IPS-18a (cell line): ENCODE measurements at regions not wholly inside any gene's neighbourhood (a gene's known extent, or its start where the extent isn't known, plus 50 kb on each side); places are given as distances from the start of the nearest gene placed in this dataset.

Source experiments
- H3K27ac ChIP-seq: one replicate; pipeline ENCODE4 v1.5.1; 2013; ENCODE audit warnings: low read length
- H3K27me3 ChIP-seq: one replicate; pipeline ENCODE4 v1.6.1; 2013; ENCODE audit warnings: mild to moderate bottlenecking, low read length; ENCODE audit not compliant: control insufficient read depth, insufficient read depth
- H3K36me3 ChIP-seq: one replicate; pipeline ENCODE4 v1.6.1; 2013; ENCODE audit warnings: low read depth, low read length; ENCODE audit not compliant: control insufficient read depth
- H3K4me1 ChIP-seq: one replicate; pipeline ENCODE4 v1.6.1; 2013; ENCODE audit warnings: low read depth, low read length; ENCODE audit not compliant: control insufficient read depth
- H3K4me3 ChIP-seq: one replicate; pipeline ENCODE4 v1.5.1; 2013; ENCODE audit warnings: low read length
- H3K9ac ChIP-seq: one replicate; pipeline ENCODE4 v1.6.1; 2013; ENCODE audit warnings: mild to moderate bottlenecking, low read length, moderate library complexity
- H3K9me3 ChIP-seq: one replicate; pipeline ENCODE4 v1.6.1; 2013; ENCODE audit warnings: low read depth, low read length; ENCODE audit not compliant: control insufficient read depth

GRCh38 chr3:23052620-23053019, 150.5 kb upstream of the UBE2E2 start:
- no peaks in the 10 kb centered on the region for H3K27me3 ChIP-seq
- H3K9me3 ChIP-seq = no peaks in the 10 kb centered on the region
- H3K36me3 ChIP-seq = no peaks in the 10 kb centered on the region
- H3K9ac ChIP-seq = no peak overlapping the region
- no peak overlapping the region for H3K27ac ChIP-seq
- no peaks in the 10 kb centered on the region for H3K4me1 ChIP-seq
- no peak overlapping the region for H3K4me3 ChIP-seq

- no peaks in the 10 kb centered on the region for H3K9me3 ChIP-seq
- no peaks in the 10 kb centered on the region for H3K4me1 ChIP-seq
- H3K27me3 ChIP-seq = no peaks in the 10 kb centered on the region
- no peak overlapping the region for H3K9ac ChIP-seq
- H3K36me3 ChIP-seq = no peaks in the 10 kb centered on the region
- no peak overlapping the region for H3K4me3 ChIP-seq
- no peak overlapping the region for H3K27ac ChIP-seq
Measured at GRCh38 chr3:23055733-23056376, 147.3 kb upstream of the UBE2E2 start.

GRCh38 chr3:23062582-23062981, 140.5 kb upstream of the UBE2E2 start:
- H3K4me1 ChIP-seq = peaks cover 6% of the 10 kb centered on the region
- no peak overlapping the region for H3K4me3 ChIP-seq
- no peaks in the 10 kb centered on the region for H3K9me3 ChIP-seq
- H3K9ac ChIP-seq = no peak overlapping the region
- H3K36me3 ChIP-seq = no peaks in the 10 kb centered on the region
- no peak overlapping the region for H3K27ac ChIP-seq
- no peaks in the 10 kb centered on the region for H3K27me3 ChIP-seq

- no peaks in the 10 kb centered on the region for H3K27me3 ChIP-seq
- H3K4me3 ChIP-seq = no peak overlapping the region
- H3K27ac ChIP-seq = no peak overlapping the region
- H3K4me1 ChIP-seq = peaks cover 10% of the 10 kb centered on the region
- no peak overlapping the region for H3K9ac ChIP-seq
- H3K36me3 ChIP-seq = no peaks in the 10 kb centered on the region
- H3K9me3 ChIP-seq = no peaks in the 10 kb centered on the region
Measured at GRCh38 chr3:23062982-23063381, 140.1 kb upstream of the UBE2E2 start.

DNA sequence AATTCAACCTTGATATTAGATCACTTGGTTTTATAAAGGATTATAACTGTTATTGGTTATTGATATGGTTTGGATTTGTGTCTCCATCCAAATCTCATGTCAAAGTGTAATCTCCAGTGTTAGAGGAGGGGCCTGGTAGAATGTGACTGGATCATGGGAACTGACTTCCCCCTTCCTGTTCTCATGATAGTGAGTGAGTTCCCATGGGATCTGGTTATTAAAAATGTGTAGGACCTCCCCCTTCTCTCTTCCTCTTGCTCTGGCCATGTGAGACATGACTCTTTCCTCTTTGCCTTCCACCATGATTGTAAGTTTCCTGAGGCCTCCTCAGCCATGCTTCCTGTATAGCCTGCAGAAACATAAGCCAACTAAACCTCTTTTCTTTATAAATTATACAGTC, 136.0 kb upstream of the UBE2E2 start:
- H3K36me3 ChIP-seq = no peaks in the 10 kb centered on the region
- H3K4me1 ChIP-seq = peaks cover 18% of the 10 kb centered on the region
- H3K9ac ChIP-seq = no peak overlapping the region
- no peak overlapping the region for H3K4me3 ChIP-seq
- no peaks in the 10 kb centered on the region for H3K9me3 ChIP-seq
- no peaks in the 10 kb centered on the region for H3K27me3 ChIP-seq
- no peak overlapping the region for H3K27ac ChIP-seq

DNA sequence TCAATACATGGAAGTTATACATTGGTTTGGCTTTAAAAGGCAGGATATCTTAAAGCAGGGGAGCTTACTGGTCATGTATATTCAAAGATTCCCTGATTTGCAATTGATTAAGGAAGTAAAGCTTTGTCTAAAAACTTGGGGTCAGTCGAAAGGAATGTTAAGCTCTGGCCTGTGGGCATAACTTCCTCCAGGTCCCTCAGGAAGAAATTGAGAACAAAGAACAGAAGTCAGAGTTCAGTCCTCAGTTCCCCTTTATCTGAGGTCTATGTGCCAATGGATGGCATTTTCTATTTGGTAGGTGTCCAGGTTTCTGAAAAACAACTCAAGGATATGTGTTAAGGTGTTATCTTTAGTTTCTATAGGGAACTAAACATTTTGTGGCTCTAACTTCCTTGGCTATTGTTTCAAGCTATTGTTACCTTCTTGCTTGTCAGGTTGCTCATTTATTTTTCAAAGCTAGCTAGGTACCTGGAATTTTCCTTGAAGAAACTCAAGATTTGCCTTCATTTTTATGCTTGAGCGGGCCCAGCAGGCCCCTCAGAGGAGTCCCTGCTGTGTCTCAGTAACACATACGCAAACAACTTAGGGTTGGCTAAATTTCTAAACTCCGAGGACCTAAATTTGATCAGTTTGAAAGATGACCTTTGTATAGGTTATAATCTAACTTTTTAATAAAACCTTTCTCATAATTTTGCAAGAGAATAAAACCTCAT, 135.0 kb upstream of the UBE2E2 start:
- H3K27ac ChIP-seq = peak overlapping the region; percentile 8
- H3K27me3 ChIP-seq = no peaks in the 10 kb centered on the region
- H3K9me3 ChIP-seq = no peaks in the 10 kb centered on the region
- no peaks in the 10 kb centered on the region for H3K36me3 ChIP-seq
- H3K9ac ChIP-seq = no peak overlapping the region
- H3K4me3 ChIP-seq = peak overlapping the region; percentile 16
- peaks cover 18% of the 10 kb centered on the region for H3K4me1 ChIP-seq

DNA sequence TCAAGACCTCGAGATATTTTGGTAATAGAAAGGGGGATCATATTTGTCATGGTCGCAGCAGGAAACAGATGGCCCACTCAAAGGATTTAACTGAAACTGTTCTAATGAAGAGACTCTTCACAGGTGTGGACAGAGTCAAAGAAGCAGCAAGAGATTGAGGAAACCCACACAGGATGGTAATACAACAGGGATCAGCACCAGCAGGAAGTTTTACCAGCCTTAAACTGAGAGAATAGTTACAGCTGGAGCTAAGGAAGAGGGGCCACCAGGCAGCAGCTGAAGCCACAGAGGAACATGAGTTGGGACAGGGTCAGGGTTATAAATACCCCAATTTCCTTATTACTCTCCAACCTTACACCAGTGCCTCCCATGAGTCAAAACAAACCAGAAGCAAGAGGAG, 131.8 kb upstream of the UBE2E2 start:
- no peak overlapping the region for H3K27ac ChIP-seq
- no peak overlapping the region for H3K4me3 ChIP-seq
- no peaks in the 10 kb centered on the region for H3K27me3 ChIP-seq
- H3K9me3 ChIP-seq = no peaks in the 10 kb centered on the region
- H3K36me3 ChIP-seq = no peaks in the 10 kb centered on the region
- peaks cover 18% of the 10 kb centered on the region for H3K4me1 ChIP-seq
- no peak overlapping the region for H3K9ac ChIP-seq

DNA sequence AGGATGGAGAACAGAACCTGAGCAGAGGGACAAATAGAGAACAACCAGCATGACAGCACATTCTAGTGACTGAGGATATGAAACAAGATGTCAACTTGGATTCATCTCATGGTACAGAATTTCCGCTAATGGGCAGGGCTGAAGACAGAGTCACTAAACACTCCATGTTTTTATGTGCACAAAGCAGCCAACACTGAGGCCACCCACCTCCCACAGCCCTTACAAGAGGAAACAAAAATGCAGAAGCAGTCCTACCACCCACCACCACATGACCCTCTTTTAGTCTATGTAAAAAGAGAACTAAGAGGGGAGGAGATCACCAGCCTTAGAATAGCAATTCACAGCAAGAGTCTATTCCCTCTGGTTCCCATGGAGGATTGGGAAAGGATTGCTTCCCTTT, 131.4 kb upstream of the UBE2E2 start:
- Histone ChIP-seq H3K4me1 (peaks cover 18% of the 10 kb centered on the region), H3K36me3 (no peaks in the 10 kb centered on the region), H3K9me3 (no peaks in the 10 kb centered on the region), H3K27ac (no peak overlapping the region), H3K27me3 (no peaks in the 10 kb centered on the region), H3K4me3 (no peak overlapping the region), H3K9ac (no peak overlapping the region)

GRCh38 chr3:23072693-23073092, 130.4 kb upstream of the UBE2E2 start:
- H3K4me3 ChIP-seq = no peak overlapping the region
- no peak overlapping the region for H3K27ac ChIP-seq
- no peaks in the 10 kb centered on the region for H3K9me3 ChIP-seq
- no peaks in the 10 kb centered on the region for H3K36me3 ChIP-seq
- peaks cover 13% of the 10 kb centered on the region for H3K4me1 ChIP-seq
- H3K9ac ChIP-seq = no peak overlapping the region
- no peaks in the 10 kb centered on the region for H3K27me3 ChIP-seq

- H3K9me3 ChIP-seq = no peaks in the 10 kb centered on the region
- no peak overlapping the region for H3K4me3 ChIP-seq
- no peak overlapping the region for H3K9ac ChIP-seq
Measured at GRCh38 chr3:23073724-23074305, 129.3 kb upstream of the UBE2E2 start.

DNA sequence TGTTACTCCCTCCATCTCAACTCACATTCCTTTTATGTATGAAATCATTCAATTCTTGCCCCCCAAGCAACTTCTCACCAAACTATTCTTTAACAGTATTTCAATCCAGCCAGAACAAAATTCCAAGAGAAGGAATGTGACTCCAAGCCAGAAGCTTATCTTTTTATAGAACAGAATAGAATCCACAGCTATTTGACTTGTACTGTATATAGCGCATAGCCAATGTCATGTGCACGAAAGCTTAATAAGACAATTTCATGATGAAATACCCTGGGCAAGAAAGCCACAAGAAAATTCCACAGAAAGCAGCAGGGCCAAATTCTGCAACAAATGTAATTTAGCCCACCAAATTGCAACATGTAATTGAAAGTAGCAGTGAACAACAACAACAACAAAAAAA, 127.6 kb upstream of the UBE2E2 start:
- H3K27ac ChIP-seq = no peak overlapping the region
- no peaks in the 10 kb centered on the region for H3K27me3 ChIP-seq
- H3K4me3 ChIP-seq = no peak overlapping the region
- no peak overlapping the region for H3K9ac ChIP-seq
- H3K36me3 ChIP-seq = no peaks in the 10 kb centered on the region
- no peaks in the 10 kb centered on the region for H3K9me3 ChIP-seq
- H3K4me1 ChIP-seq = peaks cover 26% of the 10 kb centered on the region

More at GRCh38 chr3:23073724-23074305, 129.3 kb upstream of the UBE2E2 start:
- Histone ChIP-seq H3K27me3 (no peaks in the 10 kb centered on the region), H3K4me1 (peaks cover 13% of the 10 kb centered on the region), H3K27ac (no peak overlapping the region), H3K36me3 (no peaks in the 10 kb centered on the region)

DNA sequence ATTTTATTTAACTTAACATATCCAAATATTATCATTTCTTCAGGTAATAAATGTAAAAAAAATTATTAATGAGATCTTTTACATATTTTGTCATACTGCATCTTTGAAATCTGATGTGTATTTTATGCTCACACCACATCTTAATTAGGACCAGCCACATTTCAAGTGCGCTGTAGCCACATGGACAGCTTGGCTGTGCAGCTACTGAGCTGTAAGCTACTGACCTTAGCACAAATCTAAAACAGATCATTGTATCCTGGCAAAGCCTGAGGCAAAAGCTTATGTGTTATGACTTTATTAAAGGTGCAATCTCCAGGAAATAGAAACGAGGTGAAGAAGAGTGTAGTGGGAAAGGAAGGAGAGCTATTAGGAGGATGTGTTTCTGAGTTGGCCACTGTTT, 126.7 kb upstream of the UBE2E2 start:
- Histone ChIP-seq H3K27me3 (no peaks in the 10 kb centered on the region), H3K27ac (no peak overlapping the region), H3K9ac (no peak overlapping the region), H3K4me3 (no peak overlapping the region), H3K4me1 (peaks cover 26% of the 10 kb centered on the region), H3K36me3 (no peaks in the 10 kb centered on the region), H3K9me3 (no peaks in the 10 kb centered on the region)
